GM23248 (cell line): ENCODE measurements at regions not wholly inside any gene's neighbourhood (a gene's known extent, or its start where the extent isn't known, plus 50 kb on each side); places are given as distances from the start of the nearest gene placed in this dataset.

Source experiments
- DNase-seq: peaks from one replicate; pipeline ENCODE4 v3.0.0-alpha.2; 2015
- H2AFZ ChIP-seq: fragments of 200-600 bp; sonication (generic); 2 replicates; pipeline ENCODE4 v1.6.1; 2016; ENCODE audit warnings: antibody characterized with exemption
- H3F3A ChIP-seq: fragments of 200-600 bp; sonication (generic); 2 replicates; pipeline ENCODE4 v1.6.1; 2016; ENCODE audit warnings: mild to moderate bottlenecking, antibody characterized with exemption, mixed run types; ENCODE audit not compliant: insufficient read depth
- H3K27ac ChIP-seq: fragments of 200-600 bp; sonication (generic); 2 replicates; pipeline ENCODE4 v1.5.1; 2016; ENCODE audit warnings: mild to moderate bottlenecking
- H3K27me3 ChIP-seq: fragments of 200-600 bp; sonication (generic); replicated peaks from 2 replicates; pipeline ENCODE4 v1.6.1; 2016; ENCODE audit warnings: mild to moderate bottlenecking; ENCODE audit not compliant: insufficient read depth
- H3K36me3 ChIP-seq: fragments of 200-600 bp; sonication (generic); 2 replicates; pipeline ENCODE4 v1.6.1; 2016; ENCODE audit warnings: low read depth, mild to moderate bottlenecking
- H3K4me1 ChIP-seq: fragments of 200-600 bp; sonication (generic); 2 replicates; pipeline ENCODE4 v1.6.1; 2016; ENCODE audit warnings: mild to moderate bottlenecking; ENCODE audit not compliant: insufficient read depth
- H3K4me2 ChIP-seq: fragments of 200-600 bp; sonication (generic); one replicate; pipeline ENCODE4 v1.6.1; 2016; ENCODE audit warnings: mild to moderate bottlenecking; ENCODE audit not compliant: unreplicated experiment
- H3K4me3 ChIP-seq: fragments of 200-600 bp; sonication (generic); 2 replicates; pipeline ENCODE4 v1.5.1; 2016; ENCODE audit warnings: mild to moderate bottlenecking
- H3K79me2 ChIP-seq: fragments of 200-600 bp; sonication (generic); 2 replicates; pipeline ENCODE4 v1.6.1; 2016; ENCODE audit warnings: mild to moderate bottlenecking; ENCODE audit not compliant: insufficient read depth
- H3K9ac ChIP-seq: fragments of 200-600 bp; sonication (generic); 2 replicates; pipeline ENCODE4 v1.6.1; 2016; ENCODE audit warnings: mild to moderate bottlenecking
- H3K9me2 ChIP-seq: fragments of 200-600 bp; sonication (generic); 2 replicates; pipeline ENCODE4 v1.6.1; 2016; ENCODE audit warnings: mixed run types, mild to moderate bottlenecking, moderate library complexity; ENCODE audit not compliant: insufficient read depth
- H3K9me3 ChIP-seq: fragments of 200-600 bp; sonication (generic); one replicate; pipeline ENCODE4 v1.6.1; 2017; ENCODE audit warnings: low read depth
- H4K20me1 ChIP-seq: fragments of 200-600 bp; sonication (generic); 2 replicates; pipeline ENCODE4 v1.6.0; 2016; ENCODE audit not compliant: insufficient read depth
- EZH2 ChIP-seq: fragments of 200-600 bp; sonication (generic); IDR thresholded peaks from 2 replicates; pipeline ENCODE4 v1.6.1; 2018; ENCODE audit warnings: antibody characterized with exemption, mild to moderate bottlenecking; ENCODE audit not compliant: insufficient read depth, poor library complexity, severe bottlenecking
- EZH2phosphoT487 ChIP-seq: fragments of 200-600 bp; sonication (generic); IDR thresholded peaks from 2 replicates; pipeline ENCODE4 v1.6.1; 2018; ENCODE audit warnings: antibody characterized with exemption, moderate library complexity, mild to moderate bottlenecking, low read depth; ENCODE audit not compliant: insufficient read depth
- WGBS, 2 experiments: methylation state at CpG; one replicate each; pipeline ENCODE4 v1.1.6; 2015 to 2017; ENCODE audit warnings: low lambda C conversion rate in 2 of 2, low coverage in 1 of 2; ENCODE audit errors: missing lambda C conversion rate in 2 of 2; 5-methylcytosine and 5-hydroxymethylcytosine counted together
- in situ Hi-C: fragments of 300-500 bp; cut with MboI; formaldehyde crosslinking; loops from 2 replicates; pipeline ENCODE4 v1.15.0; 2020

DNA sequence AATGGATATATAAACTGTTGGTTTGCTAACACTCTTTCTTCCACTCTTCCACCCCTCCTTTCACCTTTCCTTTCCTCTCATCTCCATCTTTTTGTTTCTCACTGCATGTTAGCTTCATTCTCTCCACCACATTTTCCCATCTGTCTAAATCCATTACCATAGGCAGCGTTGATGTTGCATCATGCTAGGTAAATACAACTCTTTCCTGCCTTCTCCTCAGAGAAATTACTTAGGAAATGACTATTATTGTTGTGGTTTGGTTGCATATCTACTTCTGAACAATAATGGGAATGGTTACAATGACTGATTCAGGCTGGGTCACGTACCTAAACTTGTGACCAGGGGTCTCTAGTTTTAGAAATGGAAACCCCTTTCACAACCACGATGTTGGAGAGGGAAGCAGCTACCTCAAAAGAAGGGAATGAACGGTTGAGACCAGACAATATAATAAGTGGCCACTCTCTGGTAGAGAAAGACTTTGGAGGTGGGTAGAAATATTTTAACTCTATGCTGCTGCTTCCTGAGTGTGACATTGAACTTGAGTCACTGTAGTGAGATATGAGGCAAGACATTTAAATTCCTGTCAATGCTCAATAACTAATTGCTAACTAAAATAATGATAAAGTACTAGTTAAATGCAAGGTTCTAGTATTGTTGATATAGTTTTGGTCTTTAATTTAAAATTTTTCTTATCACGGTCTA lies 314.1 kb upstream of the TGFBR2 start:
- peak overlapping the region; percentile 26 for H2AFZ ChIP-seq
- H3K4me1 ChIP-seq, result peaks cover 53% of the 10 kb centered on the region
- no peaks in the 10 kb centered on the region for H3K9me2 ChIP-seq

DNA sequence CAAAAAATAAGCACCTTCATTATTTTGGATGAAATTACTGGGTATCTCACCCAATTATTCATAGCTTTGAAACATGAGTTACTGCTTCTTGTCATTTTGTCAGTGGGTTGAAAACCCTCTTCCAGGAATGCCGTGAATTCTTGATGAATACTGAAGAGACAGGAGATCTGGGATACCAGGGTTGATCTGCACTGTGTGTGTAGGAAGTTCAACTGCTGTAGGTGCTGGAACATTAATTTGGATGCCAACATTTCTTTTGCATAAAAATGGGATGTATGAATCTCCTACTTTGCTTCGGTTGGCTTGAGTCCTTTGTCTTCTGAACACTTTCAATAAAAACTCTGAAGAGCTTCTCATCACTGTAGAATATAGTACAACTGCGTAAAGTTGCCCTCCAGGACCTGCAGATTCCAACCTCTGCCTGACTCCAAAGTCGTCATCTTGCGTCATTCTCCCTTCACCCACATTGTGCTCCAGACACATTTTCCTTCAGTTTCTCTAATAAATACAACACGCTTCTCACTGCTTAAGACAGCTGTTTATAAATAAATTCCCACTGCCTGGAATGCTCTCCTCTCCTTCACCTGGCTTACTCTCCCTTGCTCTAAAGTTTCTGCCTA lies 312.7 kb upstream of the TGFBR2 start:
- Histone ChIP-seq H3K36me3 (no peaks in the 10 kb centered on the region), H4K20me1 (no peaks in the 10 kb centered on the region), H3K4me1 (peaks cover 47% of the 10 kb centered on the region), H3K4me3 (no peak overlapping the region), H3K4me2 (no peak overlapping the region), H3F3A (peaks cover 14% of the 10 kb centered on the region; the same call in 1 of the 2 replicates), H3K27me3 (no peaks in the 10 kb centered on the region), H2AFZ (no peak overlapping the region), H3K79me2 (no peaks in the 10 kb centered on the region), H3K27ac (0 out of 2 replicates have a peak overlapping the region, but pooled peaks have one; percentile 3), H3K9me3 (no peaks in the 10 kb centered on the region), H3K9me2 (no peaks in the 10 kb centered on the region), H3K9ac (no peak overlapping the region)
- WGBS, 2 experiments, result 99 to 100% methylated on average over 6 of the region's 6 CpGs
- in situ Hi-C loops, result no loop called here
- TF ChIP-seq EZH2, result no peak
- no peak for TF ChIP-seq EZH2phosphoT487
- no peak for DNase-seq

More for the DNA sequence above, 314.1 kb upstream of the TGFBR2 start:
- Histone ChIP-seq H4K20me1 (no peaks in the 10 kb centered on the region), H3F3A (peaks cover 28% of the 10 kb centered on the region), H3K9ac (no peak overlapping the region), H3K4me3 (no peak overlapping the region), H3K27me3 (no peaks in the 10 kb centered on the region), H3K4me2 (no peak overlapping the region), H3K36me3 (no peaks in the 10 kb centered on the region), H3K9me3 (no peaks in the 10 kb centered on the region), H3K27ac (peak overlapping the region; percentile 19), H3K79me2 (no peaks in the 10 kb centered on the region)
- WGBS, 2 experiments, result 79% methylated on average over 5 of the region's 5 CpGs
- in situ Hi-C loops, result no loop called here
- peak; percentile 51 for DNase-seq
- TF ChIP-seq EZH2 (no peak), EZH2phosphoT487 (no peak)

DNA sequence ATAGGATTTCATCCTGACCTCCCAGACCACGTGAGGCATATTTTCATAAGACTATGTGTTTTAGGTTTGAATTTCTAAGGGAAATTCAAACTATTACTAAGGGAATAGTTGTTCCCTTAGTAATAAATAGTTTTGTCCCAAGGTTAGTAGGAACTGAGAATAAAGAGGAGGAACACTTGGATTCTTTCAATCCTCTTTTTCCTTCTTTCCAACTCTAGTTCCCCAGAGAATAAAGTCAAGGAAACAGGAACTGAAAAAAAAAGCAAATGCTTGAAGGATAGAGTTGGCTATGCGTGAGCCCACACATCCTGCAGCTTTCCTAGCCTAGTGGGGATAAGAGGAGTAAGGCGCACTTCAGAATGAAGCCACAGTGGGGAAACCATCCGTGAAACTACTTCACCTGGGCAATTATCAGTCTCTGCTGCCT lies 312.1 kb upstream of the TGFBR2 start:
- Histone ChIP-seq H3K9ac (no peak overlapping the region), H3K36me3 (no peaks in the 10 kb centered on the region), H4K20me1 (no peaks in the 10 kb centered on the region), H3F3A (peaks cover 10% of the 10 kb centered on the region; the same call in 1 of the 2 replicates), H3K79me2 (no peaks in the 10 kb centered on the region), H3K27me3 (no peaks in the 10 kb centered on the region), H3K9me3 (no peaks in the 10 kb centered on the region), H3K9me2 (no peaks in the 10 kb centered on the region), H3K4me3 (no peak overlapping the region), H3K4me1 (peaks cover 42% of the 10 kb centered on the region), H3K27ac (0 out of 2 replicates have a peak overlapping the region, but pooled peaks have one; percentile 3), H3K4me2 (no peak overlapping the region), H2AFZ (no peak overlapping the region)
- DNase-seq, result peak; percentile 25
- in situ Hi-C loops, result no loop called here
- WGBS, 2 experiments, result 86 to 90% methylated on average over 4 of the region's 4 CpGs
- TF ChIP-seq EZH2 (no peak), EZH2phosphoT487 (no peak)

DNA sequence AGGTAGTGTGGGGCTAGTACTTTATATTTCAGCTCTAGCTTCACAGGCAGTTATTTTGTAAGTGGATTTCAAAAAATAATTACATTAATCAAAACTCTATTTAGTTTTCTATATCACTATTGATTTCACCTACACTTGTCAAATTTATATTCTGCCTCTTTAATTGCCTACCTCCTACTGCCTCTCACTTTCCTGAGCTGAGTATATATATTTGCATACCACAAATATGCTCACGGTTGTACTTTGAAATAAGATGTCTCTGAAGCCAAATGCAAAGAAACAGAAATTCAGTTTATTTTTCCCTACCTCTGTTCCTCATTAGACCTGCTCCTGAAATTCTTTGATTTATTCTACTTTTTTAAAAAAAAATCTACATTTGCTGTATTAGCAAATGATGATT lies 309.3 kb upstream of the TGFBR2 start:
- Histone ChIP-seq H3K9me3 (no peaks in the 10 kb centered on the region), H2AFZ (no peak overlapping the region), H4K20me1 (no peaks in the 10 kb centered on the region), H3K4me3 (no peak overlapping the region), H3K27ac (no peak overlapping the region), H3K4me1 (peaks cover 30% of the 10 kb centered on the region), H3K9me2 (no peaks in the 10 kb centered on the region), H3K36me3 (no peaks in the 10 kb centered on the region), H3K79me2 (no peaks in the 10 kb centered on the region), H3K27me3 (no peaks in the 10 kb centered on the region), H3K9ac (no peak overlapping the region), H3F3A (peaks cover 10% of the 10 kb centered on the region; the same call in 1 of the 2 replicates), H3K4me2 (no peak overlapping the region)
- DNase-seq, result no peak
- WGBS, 2 experiments, result 86 to 96% methylated on average over 1 of the region's 1 CpG
- in situ Hi-C loops, result no loop called here
- TF ChIP-seq EZH2phosphoT487 (no peak), EZH2 (no peak)
